ENCODE measurements at regions not wholly inside any gene's neighbourhood (a gene's known extent, or its start where the extent isn't known, plus 50 kb on each side); places are given as distances from the start of the nearest gene placed in this dataset.

- TF ChIP-seq POLR2A (IDR thresholded peaks at IDR 0.05) (no peak), CTCF (IDR thresholded peaks at IDR 0.05) (no peak)
Measured at GRCh38 chr2:146608490-146608889, 1236.3 kb upstream of the ACVR2A start.
